Choroid plexus epithelial cell (primary cell): ENCODE measurements at regions not wholly inside any gene's neighbourhood (a gene's known extent, or its start where the extent isn't known, plus 50 kb on each side); places are given as distances from the start of the nearest gene placed in this dataset.
A peak's percentile ranks its signal among the peaks of the same experiment; 100 is the strongest.

Source experiments
- DNase-seq: peaks from one replicate; pipeline ENCODE4 v3.0.0-alpha.2; 2010; ENCODE audit warnings: low read depth
- H3K4me3 ChIP-seq: 2 replicates; pipeline ENCODE4 v1.5.1; 2011; ENCODE audit warnings: low read depth, mild to moderate bottlenecking, control low read depth, low read length, moderate library complexity
- CTCF ChIP-seq: conservative IDR thresholded peaks from 2 replicates; pipeline ENCODE4 v1.5.1; 2011; ENCODE audit warnings: low read depth, mild to moderate bottlenecking, control low read depth, inconsistent platforms, low read length, moderate library complexity

- no peak overlapping the region for H3K4me3 ChIP-seq
- no peak for TF ChIP-seq CTCF
- no peak for DNase-seq
These were observed 125.0 kb upstream of the MEF2A start for GRCh38 chr15:99440551-99441443.

DNA sequence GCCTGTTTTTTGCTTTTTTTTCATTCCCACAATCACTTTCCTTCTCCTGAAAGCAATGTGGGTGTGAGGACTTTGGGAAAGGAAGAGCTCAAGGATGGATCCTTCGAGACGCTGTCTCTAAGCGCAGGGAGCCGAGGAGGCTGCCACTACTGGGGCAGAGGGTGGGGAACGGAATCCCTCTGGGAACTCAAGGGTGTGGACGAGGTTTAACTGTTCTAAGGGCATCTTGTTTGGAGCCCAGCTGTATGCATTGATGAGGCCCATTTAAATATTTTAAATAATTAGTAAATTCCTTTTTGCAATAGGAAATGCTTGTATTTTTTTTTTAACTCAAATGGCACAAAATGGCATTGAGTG, 124.4 kb upstream of the MEF2A start:
- DNase-seq, result no peak
- TF ChIP-seq CTCF, result no peak
- no peak overlapping the region for H3K4me3 ChIP-seq

- no peak overlapping the region for H3K4me3 ChIP-seq
- TF ChIP-seq CTCF, result no peak
- DNase-seq, result no peak
These were observed 123.9 kb upstream of the MEF2A start for GRCh38 chr15:99441871-99442251.

DNA sequence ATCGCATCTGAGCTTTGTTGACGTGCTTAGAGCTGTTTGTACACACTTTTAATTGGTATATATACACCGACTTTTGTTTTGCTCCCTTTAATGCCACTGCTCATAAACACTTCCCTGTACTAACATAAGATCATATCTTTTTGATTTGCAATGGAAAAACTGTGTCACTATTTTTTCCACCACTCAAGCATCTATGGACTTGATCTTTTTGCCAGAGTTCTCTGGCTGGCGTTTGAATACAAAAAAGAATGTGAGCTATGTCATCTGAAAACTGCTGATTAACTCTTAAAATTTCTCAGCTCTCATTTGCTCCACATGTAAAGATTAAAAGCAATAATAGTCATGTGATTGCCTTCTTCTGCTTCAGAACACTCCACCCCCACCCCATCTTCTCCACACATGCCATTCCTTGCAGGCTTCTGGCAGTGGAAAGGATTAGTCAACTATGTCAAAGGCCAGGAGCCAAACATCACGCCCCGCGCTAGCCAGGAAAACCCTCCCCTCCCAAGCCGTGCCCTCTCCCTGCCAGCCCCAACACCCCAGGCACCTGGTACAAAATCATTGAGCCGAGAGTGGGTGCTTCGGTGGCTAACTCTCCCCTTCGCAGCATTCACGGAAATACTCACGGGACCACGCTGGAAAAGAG, 123.4 kb upstream of the MEF2A start:
- peak; percentile 97 for DNase-seq
- H3K4me3 ChIP-seq, result no peak overlapping the region
- TF ChIP-seq CTCF, result no peak

- DNase-seq, result no peak
- H3K4me3 ChIP-seq, result no peak overlapping the region
- no peak for TF ChIP-seq CTCF
These were observed 122.6 kb upstream of the MEF2A start for GRCh38 chr15:99443056-99443756.

DNA sequence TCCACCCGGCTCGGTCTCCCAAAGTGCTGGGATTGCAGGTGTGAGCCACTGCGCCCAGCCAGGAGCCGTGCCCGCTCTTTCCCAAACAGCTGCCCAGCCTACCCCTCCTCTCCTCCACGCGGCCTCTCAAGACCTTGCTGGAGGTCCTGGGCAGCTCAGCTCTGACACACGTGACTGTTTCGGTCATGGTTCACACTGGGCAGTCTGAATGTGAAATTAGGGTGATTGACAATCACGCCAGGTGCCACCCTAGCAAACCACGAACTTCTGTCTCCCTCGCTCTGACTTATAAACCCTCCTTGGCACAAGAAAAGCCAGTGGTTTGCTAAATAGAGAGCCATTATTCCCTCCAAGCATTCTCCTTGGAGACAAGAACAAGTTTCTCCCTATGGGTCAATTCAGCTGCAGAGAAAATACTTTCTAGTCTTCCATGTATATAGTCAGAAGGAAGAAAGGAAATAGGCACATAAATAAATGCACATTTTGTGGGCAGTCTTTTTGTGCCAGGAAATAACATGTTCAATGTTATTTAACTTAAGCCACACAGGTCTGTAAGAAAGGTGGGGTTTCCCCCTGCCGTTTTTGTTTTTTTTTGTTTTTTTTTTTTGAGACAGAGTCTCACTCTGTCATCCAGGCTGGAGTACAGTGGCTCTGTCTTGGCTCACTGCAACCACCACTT, 121.9 kb upstream of the MEF2A start:
- no peak for DNase-seq
- H3K4me3 ChIP-seq, result no peak overlapping the region
- TF ChIP-seq CTCF, result no peak
